Activated naive CD4-positive, alpha-beta T cell treated with anti-CD3 and anti-CD28 coated beads for 36 hours (primary cell): ENCODE measurements at regions not wholly inside any gene's neighbourhood (a gene's known extent, or its start where the extent isn't known, plus 50 kb on each side); places are given as distances from the start of the nearest gene placed in this dataset.

Experiments used
- CTCF ChIA-PET: fragments of 350-600 bp; sonication (Branson Sonifier 250); formaldehyde crosslinking; loops from one replicate; lab custom pipeline; 2021; ENCODE audit warnings: antibody characterized with exemption; lab: Charles Lee
- DNase-seq: peaks from one replicate; pipeline ENCODE4 v3.0.0-alpha.2; 2020
- H3K27ac Mint-ChIP-seq: one replicate; pipeline ENCODE4 v1.8.0; 2021; ENCODE audit warnings: mild to moderate bottlenecking, mixed read lengths
- H3K27me3 Mint-ChIP-seq: one replicate; pipeline ENCODE4 v1.8.0; 2021; ENCODE audit warnings: low read depth, mixed read lengths
- H3K36me3 Mint-ChIP-seq: one replicate; pipeline ENCODE4 v1.8.0; 2021; ENCODE audit warnings: low read depth, mixed read lengths
- H3K4me1 Mint-ChIP-seq: one replicate; pipeline ENCODE4 v1.8.0; 2021; ENCODE audit warnings: low read depth, mixed read lengths
- H3K4me3 Mint-ChIP-seq: one replicate; pipeline ENCODE4 v1.8.0; 2021; ENCODE audit warnings: mild to moderate bottlenecking, moderate library complexity, mixed read lengths
- H3K9me3 Mint-ChIP-seq: one replicate; pipeline ENCODE4 v1.8.0; 2021; ENCODE audit warnings: mixed read lengths
- intact Hi-C: fragments of 100-400 bp; cut with micrococcal nuclease; formaldehyde crosslinking; loops from one replicate; pipeline ENCODE4 v1.15.1; 2023

- DNase-seq = no peak
- CTCF ChIA-PET = no interaction called here
- no peak overlapping the region for H3K4me3 Mint-ChIP-seq
- no peaks in the 10 kb centered on the region for H3K9me3 Mint-ChIP-seq
- intact Hi-C loops = loop anchor here (10.0 kb wide), 1 partner anchor 220 kb away; no protein-coding TSS in a partner anchor
- H3K27ac Mint-ChIP-seq = no peak overlapping the region
- no peaks in the 10 kb centered on the region for H3K4me1 Mint-ChIP-seq
- peaks cover 13% of the 10 kb centered on the region for H3K27me3 Mint-ChIP-seq
- H3K36me3 Mint-ChIP-seq = no peaks in the 10 kb centered on the region
Observed at GRCh38 chr6:132244744-132245143, 156.5 kb downstream of the MOXD1 start.

- CTCF ChIA-PET = no interaction called here
- Mint-ChIP-seq H3K4me1 (no peaks in the 10 kb centered on the region), H3K27ac (no peak overlapping the region), H3K27me3 (peaks cover 5% of the 10 kb centered on the region), H3K9me3 (no peaks in the 10 kb centered on the region), H3K4me3 (no peak overlapping the region), H3K36me3 (no peaks in the 10 kb centered on the region)
- intact Hi-C loops = no loop called here
- no peak for DNase-seq
Observed at GRCh38 chr6:132236744-132237143, 164.5 kb downstream of the MOXD1 start.

- H3K27me3 Mint-ChIP-seq = peaks cover 5% of the 10 kb centered on the region
- H3K4me3 Mint-ChIP-seq = no peak overlapping the region
- no peak overlapping the region for H3K27ac Mint-ChIP-seq
- H3K36me3 Mint-ChIP-seq = no peaks in the 10 kb centered on the region
- intact Hi-C loops = no loop called here
- H3K9me3 Mint-ChIP-seq = no peaks in the 10 kb centered on the region
- no peak for DNase-seq
- H3K4me1 Mint-ChIP-seq = no peaks in the 10 kb centered on the region
- CTCF ChIA-PET = no interaction called here
Observed at GRCh38 chr6:132236281-132236680, 165.0 kb downstream of the MOXD1 start.

GRCh38 chr6:132235596-132236280, 165.5 kb downstream of the MOXD1 start:
- Mint-ChIP-seq H3K4me3 (no peak overlapping the region), H3K27me3 (peaks cover 5% of the 10 kb centered on the region), H3K4me1 (no peaks in the 10 kb centered on the region), H3K27ac (no peak overlapping the region), H3K36me3 (no peaks in the 10 kb centered on the region), H3K9me3 (no peaks in the 10 kb centered on the region)
- intact Hi-C loops = no loop called here
- DNase-seq = no peak
- CTCF ChIA-PET = no interaction called here

GRCh38 chr6:132234356-132234755, 166.9 kb downstream of the MOXD1 start:
- intact Hi-C loops = no loop called here

GRCh38 chr6:132231121-132231884, 170.0 kb downstream of the MOXD1 start:
- no peaks in the 10 kb centered on the region for H3K36me3 Mint-ChIP-seq
- intact Hi-C loops = no loop called here
- no peaks in the 10 kb centered on the region for H3K4me1 Mint-ChIP-seq
- H3K27ac Mint-ChIP-seq = no peak overlapping the region
- H3K4me3 Mint-ChIP-seq = no peak overlapping the region
- H3K9me3 Mint-ChIP-seq = peaks cover 2% of the 10 kb centered on the region
- DNase-seq = no peak
- CTCF ChIA-PET = interaction anchor here (0.8 to 1.9 kb wide), 3 partner anchors 13 to 48 kb away, joined by 3 to 7 read pairs (median 3); no protein-coding TSS in a partner anchor
- peaks cover 2% of the 10 kb centered on the region for H3K27me3 Mint-ChIP-seq

More at GRCh38 chr6:132234356-132234755, 166.9 kb downstream of the MOXD1 start:
- Mint-ChIP-seq H3K27me3 (peaks cover 5% of the 10 kb centered on the region), H3K36me3 (no peaks in the 10 kb centered on the region), H3K4me3 (no peak overlapping the region), H3K27ac (no peak overlapping the region), H3K4me1 (no peaks in the 10 kb centered on the region), H3K9me3 (no peaks in the 10 kb centered on the region)
- DNase-seq = no peak
- CTCF ChIA-PET = interaction anchor here (0.6 kb wide), 2 partner anchors 49 to 845 kb away, joined by 3 to 4 read pairs; no protein-coding TSS in a partner anchor

- Mint-ChIP-seq H3K9me3 (peaks cover 8% of the 10 kb centered on the region), H3K4me3 (no peak overlapping the region), H3K36me3 (no peaks in the 10 kb centered on the region), H3K27ac (no peak overlapping the region), H3K27me3 (peaks cover 2% of the 10 kb centered on the region), H3K4me1 (no peaks in the 10 kb centered on the region)
- CTCF ChIA-PET = interaction anchor here (1.4 kb wide), 1 partner anchor 51 kb away, joined by 3 read pairs; no protein-coding TSS in a partner anchor
- no peak for DNase-seq
- intact Hi-C loops = no loop called here
Observed at GRCh38 chr6:132228894-132229293, 172.4 kb downstream of the MOXD1 start.

- intact Hi-C loops = no loop called here
- H3K4me3 Mint-ChIP-seq = no peak overlapping the region
- DNase-seq = no peak
- peaks cover 2% of the 10 kb centered on the region for H3K27me3 Mint-ChIP-seq
- peaks cover 8% of the 10 kb centered on the region for H3K9me3 Mint-ChIP-seq
- no peaks in the 10 kb centered on the region for H3K36me3 Mint-ChIP-seq
- H3K4me1 Mint-ChIP-seq = no peaks in the 10 kb centered on the region
- CTCF ChIA-PET = no interaction called here
- no peak overlapping the region for H3K27ac Mint-ChIP-seq
Observed at GRCh38 chr6:132227904-132228303, 173.4 kb downstream of the MOXD1 start.

- CTCF ChIA-PET = no interaction called here
- Mint-ChIP-seq H3K27me3 (peaks cover 2% of the 10 kb centered on the region), H3K36me3 (no peaks in the 10 kb centered on the region), H3K4me1 (no peaks in the 10 kb centered on the region), H3K27ac (no peak overlapping the region), H3K9me3 (peaks cover 8% of the 10 kb centered on the region), H3K4me3 (no peak overlapping the region)
- no peak for DNase-seq
- intact Hi-C loops = no loop called here
Observed at GRCh38 chr6:132224943-132225342, 176.3 kb downstream of the MOXD1 start.

- Mint-ChIP-seq H3K27ac (no peak overlapping the region), H3K4me1 (no peaks in the 10 kb centered on the region), H3K4me3 (no peak overlapping the region), H3K36me3 (no peaks in the 10 kb centered on the region), H3K27me3 (peaks cover 2% of the 10 kb centered on the region), H3K9me3 (peaks cover 6% of the 10 kb centered on the region)
- no peak for DNase-seq
- intact Hi-C loops = no loop called here
- CTCF ChIA-PET = interaction anchor here (0.6 to 1.4 kb wide), 3 partner anchors 235 to 306 kb away, joined by 3 to 5 read pairs (median 3); no protein-coding TSS in a partner anchor
Observed at GRCh38 chr6:132220800-132221199, 180.5 kb downstream of the MOXD1 start.

GRCh38 chr6:132219901-132220300, 181.4 kb downstream of the MOXD1 start:
- peaks cover 5% of the 10 kb centered on the region for H3K9me3 Mint-ChIP-seq
- H3K27me3 Mint-ChIP-seq = peaks cover 4% of the 10 kb centered on the region
- DNase-seq = no peak
- CTCF ChIA-PET = no interaction called here
- no peaks in the 10 kb centered on the region for H3K36me3 Mint-ChIP-seq
- H3K27ac Mint-ChIP-seq = no peak overlapping the region
- intact Hi-C loops = no loop called here
- H3K4me3 Mint-ChIP-seq = no peak overlapping the region
- H3K4me1 Mint-ChIP-seq = no peaks in the 10 kb centered on the region

GRCh38 chr6:132218059-132218696, 183.1 kb downstream of the MOXD1 start:
- H3K27ac Mint-ChIP-seq = no peak overlapping the region
- no peak for DNase-seq
- no peaks in the 10 kb centered on the region for H3K4me1 Mint-ChIP-seq
- H3K9me3 Mint-ChIP-seq = no peaks in the 10 kb centered on the region
- CTCF ChIA-PET = interaction anchor here (0.6 to 2.0 kb wide), 8 partner anchors 13 to 308 kb away, joined by 3 to 9 read pairs (median 3); no protein-coding TSS in a partner anchor
- intact Hi-C loops = loop anchor here (1.0 kb wide), 2 partner anchors 293 to 303 kb away; no protein-coding TSS in a partner anchor
- no peak overlapping the region for H3K4me3 Mint-ChIP-seq
- no peaks in the 10 kb centered on the region for H3K36me3 Mint-ChIP-seq
- peaks cover 7% of the 10 kb centered on the region for H3K27me3 Mint-ChIP-seq
